ENCODE measurements at regions not wholly inside any gene's neighbourhood (a gene's known extent, or its start where the extent isn't known, plus 50 kb on each side); places are given as distances from the start of the nearest gene placed in this dataset.

GRCh38 chr9:73541923-73542322 lies 390.3 kb downstream of the ANXA1 start:
- no peak for FAIRE-seq
- no peaks in the 10 kb centered on the region for H4K20me1 ChIP-seq (replicated peaks; ENCODE audit: control insufficient read depth, extremely low read depth, insufficient read depth, low read length)
- no peaks in the 10 kb centered on the region for H3K27me3 ChIP-seq (ENCODE audit: control insufficient read depth in 2 of 2, insufficient read depth in 2 of 2, low read length in 2 of 2)
- intact Hi-C loops (cut with micrococcal nuclease) (no loop called here), dilution Hi-C loops (cut with MboI; ENCODE audit: extremely low pct_ligation_motif_present, low sequenced_read_pairs) (no loop called here)
- ChIA-PET CTCF (no interaction called here), POLR2A (no interaction called here)
- H3K4me3 ChIP-seq (replicated peaks in 1 of 3; ENCODE audit: insufficient read depth in 1 of 3, low read depth in 1 of 3, low read length in 3 of 3) = no peak overlapping the region
- H3K36me3 ChIP-seq (ENCODE audit: control insufficient read depth in 2 of 2, extremely low read depth in 1 of 2, insufficient read depth in 2 of 2, low read length in 2 of 2) = no peaks in the 10 kb centered on the region
- no peak overlapping the region for H3K4me2 ChIP-seq (ENCODE audit: insufficient read depth, low read length)
- H3K4me1 ChIP-seq (ENCODE audit: control insufficient read depth, extremely low read depth, insufficient read depth, low read length) = no peaks in the 10 kb centered on the region
- TF ChIP-seq POLR2A (IDR thresholded peaks at IDR 0.05; ENCODE audit: low read depth, low read length) (no peak), MAX (IDR thresholded peaks at IDR 0.05; ENCODE audit: insufficient read depth, insufficient read length) (no peak), JUN (IDR thresholded peaks at IDR 0.05; ENCODE audit: borderline replicate concordance, insufficient read depth, insufficient read length, low read depth) (no peak), POLR2AphosphoS5 (IDR thresholded peaks at IDR 0.05; ENCODE audit: insufficient read depth, low read depth, low read length) (no peak), CTCF (IDR thresholded peaks at IDR 0.05; ENCODE audit: extremely low read depth in 1 of 2, insufficient read depth in 1 of 2, low read depth in 1 of 2, low read length in 2 of 2) (no peak), FOS (IDR thresholded peaks at IDR 0.05; ENCODE audit: borderline replicate concordance, insufficient read depth, low read length) (no peak), EZH2 (IDR thresholded peaks at IDR 0.05; ENCODE audit: borderline replicate concordance, low read depth, low read length, severe bottlenecking) (no peak), GATA2 (IDR thresholded peaks at IDR 0.05; ENCODE audit: insufficient read depth, insufficient read length, low read depth, low read length) (no peak), MYC (IDR thresholded peaks at IDR 0.05; ENCODE audit: low read depth, low read length) (no peak)
- BruUV-seq (replicated peaks) = no TSS peak
- H3K9me1 ChIP-seq (replicated peaks; ENCODE audit: control insufficient read depth, extremely low read depth, insufficient read depth, low read length) = no peaks in the 10 kb centered on the region
- no peak overlapping the region for H3K9ac ChIP-seq (replicated peaks; ENCODE audit: extremely low read depth, insufficient read depth, low read length)
- no peaks in the 10 kb centered on the region for H3K79me2 ChIP-seq (ENCODE audit: control insufficient read depth, insufficient read depth, low read length)
- H3K27ac ChIP-seq (ENCODE audit: insufficient read depth, low read depth, low read length) = no peak overlapping the region
- no peak for DNase-seq (ENCODE audit: low read depth, low spot score)
- H2AFZ ChIP-seq (ENCODE audit: low read depth, low read length) = no peak overlapping the region
- H3K9me3 ChIP-seq (replicated peaks; ENCODE audit: control insufficient read depth, insufficient read depth, low read length) = no peaks in the 10 kb centered on the region

Data from endothelial cell of umbilical vein (primary cell).